Nephron (organoid): ENCODE measurements at regions not wholly inside any gene's neighbourhood (a gene's known extent, or its start where the extent isn't known, plus 50 kb on each side); places are given as distances from the start of the nearest gene placed in this dataset.

Experiments used
- H3K27ac Mint-ChIP-seq, 3 experiments: 2 replicates each; pipeline ENCODE4 v1.8.0; 2020; ENCODE audit warnings: mixed read lengths in 3 of 3, mild to moderate bottlenecking in 2 of 3, moderate library complexity in 1 of 3
- H3K27me3 Mint-ChIP-seq: 2 replicates; pipeline ENCODE4 v1.8.0; 2021; ENCODE audit warnings: low read depth, mild to moderate bottlenecking, moderate library complexity, mixed read lengths
- H3K36me3 Mint-ChIP-seq: 2 replicates; pipeline ENCODE4 v1.8.0; 2020; ENCODE audit warnings: low read depth, mixed read lengths
- H3K4me1 Mint-ChIP-seq: 2 replicates; pipeline ENCODE4 v1.8.0; 2020; ENCODE audit warnings: mixed read lengths
- H3K4me3 Mint-ChIP-seq, 3 experiments: 2 replicates each; pipeline ENCODE4 v1.8.0; 2020; ENCODE audit warnings: mild to moderate bottlenecking in 3 of 3, mixed read lengths in 3 of 3, moderate library complexity in 2 of 3
- H3K9me3 Mint-ChIP-seq: 2 replicates; pipeline ENCODE4 v1.8.0; 2020; ENCODE audit warnings: mixed read lengths
- CTCF ChIP-seq, 3 experiments: fragments of 200-600 bp; sonication (generic); IDR thresholded peaks; one replicate each; pipeline ENCODE4 v1.5.0; 2021; ENCODE audit warnings: antibody characterized with exemption in 3 of 3; ENCODE audit not compliant: unreplicated experiment in 3 of 3

GRCh38 chr10:62527019-62527827 lies 153.1 kb downstream of the ZNF365 start:
- H3K27me3 Mint-ChIP-seq, result no peaks in the 10 kb centered on the region
- no peak overlapping the region for H3K4me3 Mint-ChIP-seq
- H3K4me1 Mint-ChIP-seq, result peaks cover 5% of the 10 kb centered on the region
- H3K9me3 Mint-ChIP-seq, result peaks cover 24% of the 10 kb centered on the region
- TF ChIP-seq CTCF (IDR thresholded peaks at IDR 0.05; ENCODE audit: unreplicated experiment in 3 of 3), result no peak
- peak overlapping the region in 2 of 3 experiments; percentile 48 to 55 for H3K27ac Mint-ChIP-seq
- H3K36me3 Mint-ChIP-seq, result peaks cover 4% of the 10 kb centered on the region

GRCh38 chr10:62528441-62528840 lies 154.3 kb downstream of the ZNF365 start:
- TF ChIP-seq CTCF (IDR thresholded peaks at IDR 0.05; ENCODE audit: unreplicated experiment in 3 of 3), result no peak
- Mint-ChIP-seq H3K27me3 (no peaks in the 10 kb centered on the region), H3K4me1 (peaks cover 5% of the 10 kb centered on the region), H3K4me3 (no peak overlapping the region), H3K27ac (no peak overlapping the region), H3K36me3 (peaks cover 4% of the 10 kb centered on the region), H3K9me3 (peaks cover 17% of the 10 kb centered on the region)

GRCh38 chr10:62529396-62529795 lies 155.2 kb downstream of the ZNF365 start:
- peaks cover 5% of the 10 kb centered on the region for H3K4me1 Mint-ChIP-seq
- no peak overlapping the region for H3K4me3 Mint-ChIP-seq
- TF ChIP-seq CTCF (IDR thresholded peaks at IDR 0.05; ENCODE audit: unreplicated experiment in 3 of 3), result no peak
- H3K27me3 Mint-ChIP-seq, result no peaks in the 10 kb centered on the region
- H3K36me3 Mint-ChIP-seq, result peaks cover 4% of the 10 kb centered on the region
- no peak overlapping the region for H3K27ac Mint-ChIP-seq
- H3K9me3 Mint-ChIP-seq, result peaks cover 16% of the 10 kb centered on the region

- H3K36me3 Mint-ChIP-seq, result no peaks in the 10 kb centered on the region
- no peak overlapping the region for H3K4me3 Mint-ChIP-seq
- no peak overlapping the region for H3K27ac Mint-ChIP-seq
These were observed 159.9 kb downstream of the ZNF365 start for GRCh38 chr10:62534031-62534430.

GRCh38 chr10:62538606-62539005 lies 164.4 kb downstream of the ZNF365 start:
- H3K27me3 Mint-ChIP-seq, result no peaks in the 10 kb centered on the region
- no peak for TF ChIP-seq CTCF (IDR thresholded peaks at IDR 0.05; ENCODE audit: unreplicated experiment in 3 of 3)
- H3K9me3 Mint-ChIP-seq, result peaks cover 12% of the 10 kb centered on the region
- H3K4me3 Mint-ChIP-seq, result no peak overlapping the region
- H3K4me1 Mint-ChIP-seq, result no peaks in the 10 kb centered on the region
- no peak overlapping the region for H3K27ac Mint-ChIP-seq
- H3K36me3 Mint-ChIP-seq, result no peaks in the 10 kb centered on the region

More at GRCh38 chr10:62534031-62534430, 159.9 kb downstream of the ZNF365 start:
- no peak for TF ChIP-seq CTCF (IDR thresholded peaks at IDR 0.05; ENCODE audit: unreplicated experiment in 3 of 3)
- Mint-ChIP-seq H3K27me3 (no peaks in the 10 kb centered on the region), H3K9me3 (peaks cover 14% of the 10 kb centered on the region), H3K4me1 (no peaks in the 10 kb centered on the region)

GRCh38 chr10:62540389-62540788 lies 166.2 kb downstream of the ZNF365 start:
- no peaks in the 10 kb centered on the region for H3K27me3 Mint-ChIP-seq
- H3K4me1 Mint-ChIP-seq, result no peaks in the 10 kb centered on the region
- no peak for TF ChIP-seq CTCF (IDR thresholded peaks at IDR 0.05; ENCODE audit: unreplicated experiment in 3 of 3)
- H3K9me3 Mint-ChIP-seq, result peaks cover 4% of the 10 kb centered on the region
- no peaks in the 10 kb centered on the region for H3K36me3 Mint-ChIP-seq
- no peak overlapping the region for H3K27ac Mint-ChIP-seq
- H3K4me3 Mint-ChIP-seq, result no peak overlapping the region
